Activated T-cell treated with anti-CD3 and anti-CD28 coated beads, Interleukin-2, amount 50 U/mL, for 48 hours (primary cell): ENCODE measurements at regions not wholly inside any gene's neighbourhood (a gene's known extent, or its start where the extent isn't known, plus 50 kb on each side); places are given as distances from the start of the nearest gene placed in this dataset.

Experiments
- DNase-seq, 2 experiments: peaks; one replicate each; pipeline ENCODE4 v3.0.0-alpha.2; 2020

DNA sequence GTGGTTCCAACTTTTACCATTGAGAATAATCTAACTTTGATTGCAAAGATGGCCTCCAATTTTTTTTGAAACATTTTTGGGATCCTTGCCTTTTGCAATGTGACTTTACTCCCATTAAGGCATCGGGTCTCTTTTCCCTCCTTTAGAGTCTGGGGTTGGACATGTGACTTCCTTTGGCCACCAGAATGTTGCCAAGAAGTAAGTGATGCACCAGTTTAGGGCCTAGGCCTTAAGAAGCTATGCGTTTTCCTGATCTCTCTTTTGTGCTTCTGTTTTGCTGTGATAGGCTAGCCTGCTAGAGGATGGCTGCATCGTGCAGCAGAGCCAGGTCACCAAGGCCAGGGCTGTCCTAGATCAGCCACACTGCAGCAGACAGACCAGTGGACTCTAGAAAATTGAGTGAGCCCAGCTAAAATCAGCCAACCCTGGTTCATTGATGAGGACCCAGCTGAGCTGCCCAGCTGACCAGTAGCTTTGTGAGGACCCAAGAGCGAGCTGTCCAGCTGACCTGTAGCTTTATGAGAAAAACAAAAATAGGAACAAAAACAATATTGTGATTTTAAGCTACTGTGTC is 594.0 kb upstream of the JAG1 start:
- DNase-seq: no peak

DNA sequence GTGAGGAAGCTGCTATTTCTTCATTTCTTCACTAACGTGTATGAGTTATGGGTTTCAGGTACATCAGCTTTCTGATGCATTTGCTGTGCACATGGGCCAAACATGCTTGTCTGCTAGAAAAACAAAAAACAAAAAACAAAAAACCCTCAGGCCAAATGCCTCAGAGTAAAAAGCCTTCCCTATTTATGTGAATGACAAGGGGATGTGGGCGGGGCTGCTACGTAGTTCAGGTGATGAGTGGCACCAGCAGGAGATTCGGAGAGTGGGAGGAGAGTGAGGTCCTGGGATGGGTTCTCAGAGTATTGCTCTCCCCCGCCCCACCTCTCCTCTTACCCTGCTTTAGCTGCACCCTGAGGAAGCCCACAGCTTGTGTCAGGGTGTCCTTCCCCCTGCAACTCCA is 596.8 kb upstream of the JAG1 start:
- DNase-seq: no peak

DNA sequence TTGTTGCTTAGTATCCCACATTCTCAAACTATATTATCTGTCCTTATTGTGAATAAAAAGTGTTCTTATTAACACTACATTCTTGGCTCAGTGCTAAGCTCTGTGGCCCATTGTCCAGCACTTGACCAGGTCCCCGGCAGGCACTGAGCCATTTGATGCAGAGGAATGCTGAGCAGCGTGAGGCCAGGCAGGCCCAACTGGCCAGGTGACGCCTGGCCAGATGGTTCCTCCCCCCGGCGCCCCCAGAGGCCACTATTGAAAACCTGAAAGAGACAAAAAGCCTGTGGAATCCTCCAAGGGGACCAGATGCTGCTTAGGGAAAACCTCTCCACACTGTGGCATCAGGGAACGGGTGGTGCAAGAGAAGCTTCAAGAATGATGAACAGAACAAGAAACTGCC is 597.5 kb upstream of the JAG1 start:
- no peak for DNase-seq

DNA sequence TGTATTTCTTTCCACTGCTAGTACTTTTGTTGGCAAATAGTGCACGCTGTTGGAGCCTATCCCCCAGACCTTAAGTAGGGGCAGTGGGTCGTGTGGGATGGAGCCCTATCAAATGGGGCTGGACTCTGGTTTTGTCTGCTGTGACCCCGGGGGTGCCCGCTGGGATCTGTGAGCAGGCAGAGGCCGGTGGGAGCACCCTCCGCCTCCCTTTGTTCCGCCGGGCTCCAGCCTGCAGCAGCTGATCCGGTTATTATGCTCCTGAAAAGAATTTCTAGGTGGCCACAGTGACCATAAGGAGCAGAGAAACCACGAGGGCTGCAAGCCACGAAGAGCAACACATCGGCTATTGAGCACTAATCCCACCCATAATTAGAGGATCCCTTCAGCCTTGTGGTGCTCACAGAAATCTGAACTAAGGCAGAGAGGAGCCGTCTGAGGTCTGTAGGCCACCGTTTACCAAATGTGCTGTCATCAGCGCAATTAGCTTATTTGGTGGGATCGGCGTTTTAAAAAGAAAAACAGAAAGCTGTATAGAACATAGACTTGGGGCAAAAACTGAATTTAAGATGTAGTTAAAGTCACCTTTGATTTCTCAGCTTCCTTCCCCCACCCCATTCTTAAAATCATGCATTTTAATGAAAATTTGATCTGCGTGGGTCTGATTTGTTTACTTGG is 598.3 kb upstream of the JAG1 start:
- no peak for DNase-seq

DNA sequence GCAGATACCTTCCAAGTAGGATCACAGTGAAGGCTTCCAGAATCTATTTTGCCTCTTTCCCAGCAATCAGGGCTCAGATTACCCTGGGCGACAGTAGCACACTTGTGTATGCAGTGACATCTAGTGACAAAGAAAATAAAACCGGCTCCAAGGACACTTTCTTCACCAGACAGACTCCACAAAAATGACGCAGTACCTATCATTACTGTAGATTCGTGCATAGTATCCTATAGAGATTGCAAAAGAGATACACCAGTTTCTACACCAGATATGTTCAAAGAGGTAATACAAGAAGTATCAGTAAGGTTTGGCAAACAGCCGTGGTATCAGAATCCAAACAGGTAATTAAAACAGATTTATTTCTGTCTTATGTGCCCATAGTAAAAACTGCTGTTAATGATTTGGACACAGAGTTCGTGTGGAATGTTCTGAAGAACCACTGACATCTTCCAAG is 600.4 kb upstream of the JAG1 start:
- DNase-seq: no peak

DNA sequence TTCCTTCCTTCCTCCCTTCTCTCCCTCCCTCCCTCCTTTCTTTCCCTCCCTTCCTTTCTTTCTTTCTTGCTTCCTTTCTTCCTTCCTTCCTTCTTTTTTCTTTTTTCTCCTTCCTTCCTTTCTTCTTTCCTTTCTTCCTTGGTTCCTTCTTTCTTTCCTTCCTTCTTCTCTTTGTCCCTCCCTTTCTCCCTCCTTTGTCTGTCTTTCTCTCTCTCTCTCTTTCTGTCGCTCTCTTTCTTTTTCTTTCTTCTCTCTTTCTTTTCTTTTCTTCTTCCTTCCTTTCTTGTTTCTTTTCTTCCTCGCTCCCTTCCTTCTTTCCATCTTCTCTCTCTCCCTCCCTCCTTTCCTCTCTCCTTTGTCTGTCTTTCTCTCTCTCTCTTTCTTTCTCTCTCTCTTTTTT is 601.9 kb upstream of the JAG1 start:
- DNase-seq: no peak

DNA sequence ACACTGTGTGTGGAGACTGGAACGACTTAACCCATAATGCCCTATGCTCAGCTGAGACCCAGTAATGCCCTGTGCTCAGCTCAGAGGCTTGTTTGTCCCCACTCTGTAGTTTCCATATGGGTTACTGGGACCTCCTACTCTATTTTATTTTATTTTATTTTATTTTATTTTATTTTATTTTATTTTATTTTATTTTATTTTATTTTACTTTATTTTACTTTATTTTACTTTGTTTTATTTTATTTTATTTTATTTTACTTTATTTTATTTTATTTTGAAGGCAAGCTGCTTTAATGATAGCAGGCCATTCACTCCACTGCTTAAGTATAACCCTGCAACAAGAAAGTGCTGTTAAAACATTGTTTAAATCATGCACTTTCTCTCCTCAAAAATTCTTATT is 603.4 kb upstream of the JAG1 start:
- DNase-seq: no peak

DNA sequence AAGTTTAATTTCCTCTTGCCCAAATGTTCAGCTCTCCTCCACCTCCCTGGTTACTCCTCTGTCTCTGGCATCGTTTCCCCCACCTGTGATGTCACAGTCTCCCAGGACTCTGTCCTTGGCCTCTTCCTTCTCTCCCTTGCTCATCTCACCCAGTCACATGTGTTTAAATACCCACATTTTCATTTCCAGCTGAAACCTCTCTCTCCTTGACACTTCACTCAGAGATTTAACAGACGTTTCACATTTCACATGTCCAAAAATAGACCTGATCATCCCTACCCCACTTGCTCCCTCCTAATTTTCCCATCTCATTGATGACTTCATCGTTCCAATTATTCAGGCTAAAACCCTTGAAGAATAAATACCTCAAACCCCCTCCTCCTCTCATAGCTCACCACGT is 604.1 kb upstream of the JAG1 start:
- no peak for DNase-seq

DNA sequence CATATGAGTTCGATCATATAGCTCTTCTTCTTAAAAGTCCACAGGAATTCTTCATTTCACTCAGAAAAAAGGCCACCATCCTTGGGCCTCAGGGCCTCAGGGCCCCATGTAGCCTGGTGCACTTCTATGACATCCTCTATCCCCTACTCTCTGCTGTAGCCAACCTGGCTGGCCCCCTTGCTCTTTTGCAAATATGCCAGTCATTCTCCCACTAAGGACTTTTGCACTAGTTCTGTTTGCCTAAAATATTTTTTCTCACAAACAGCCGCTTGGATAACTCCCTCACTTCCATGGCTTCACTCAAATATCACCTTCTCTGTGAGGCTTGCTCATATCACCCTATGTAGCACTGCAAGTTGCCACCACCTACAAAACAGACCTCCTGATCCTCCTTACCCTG is 604.7 kb upstream of the JAG1 start:
- no peak for DNase-seq

DNA sequence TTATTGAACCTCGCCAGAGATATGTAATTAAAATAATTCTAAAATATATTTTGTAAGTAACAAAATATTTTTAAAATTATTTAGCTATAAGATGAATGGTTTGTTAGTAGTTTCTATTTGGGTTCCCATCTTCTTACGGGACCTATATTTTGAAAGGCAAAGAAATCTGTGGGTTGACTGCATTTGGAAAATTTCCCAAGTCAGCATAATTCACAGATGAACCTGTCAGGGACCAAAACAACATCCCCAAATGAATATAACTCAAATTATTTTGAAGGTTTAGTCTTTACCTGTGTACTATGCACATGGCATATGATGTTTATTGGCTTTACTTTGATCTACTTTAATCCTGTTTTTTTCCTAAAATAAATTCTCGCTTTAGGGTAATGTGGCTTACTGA is 607.4 kb upstream of the JAG1 start:
- DNase-seq: no peak

DNA sequence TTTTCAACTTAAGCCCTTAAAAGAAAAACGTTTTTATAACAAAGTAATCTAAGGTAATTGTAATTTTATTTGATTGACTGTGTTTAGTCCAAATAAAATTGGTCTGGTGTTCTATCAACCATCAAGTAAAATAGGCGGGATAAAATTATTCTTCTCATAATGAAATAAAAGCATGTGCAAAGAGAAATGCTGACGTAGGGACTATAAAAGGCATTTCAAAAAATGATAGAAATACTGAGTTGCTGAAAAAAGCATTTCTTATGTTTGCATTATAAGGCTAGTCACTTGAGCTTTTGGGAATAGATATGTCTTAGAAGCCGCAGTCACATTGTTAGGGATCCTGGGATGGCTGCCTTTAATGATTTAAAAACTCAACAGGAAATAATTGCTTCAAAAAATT is 608.0 kb upstream of the JAG1 start:
- DNase-seq: no peak

DNA sequence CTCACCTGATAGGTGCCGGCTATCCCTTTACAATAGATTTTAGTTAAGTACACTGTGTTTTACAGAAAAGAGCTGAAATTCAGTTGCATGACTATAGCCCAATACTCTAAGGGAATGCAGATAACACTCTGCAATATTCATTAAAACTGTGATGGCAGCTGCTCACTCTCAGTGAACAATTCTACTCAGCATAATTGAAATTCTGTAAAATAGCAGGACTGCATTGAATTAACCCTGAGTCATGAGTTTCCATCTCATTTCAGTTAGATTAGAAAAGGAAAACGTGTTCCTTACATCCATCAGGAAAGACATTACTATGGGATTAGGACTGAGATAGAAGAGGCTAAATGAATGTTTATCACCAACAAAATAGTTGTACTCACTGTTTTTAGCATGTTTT is 613.3 kb upstream of the JAG1 start:
- no peak for DNase-seq

DNA sequence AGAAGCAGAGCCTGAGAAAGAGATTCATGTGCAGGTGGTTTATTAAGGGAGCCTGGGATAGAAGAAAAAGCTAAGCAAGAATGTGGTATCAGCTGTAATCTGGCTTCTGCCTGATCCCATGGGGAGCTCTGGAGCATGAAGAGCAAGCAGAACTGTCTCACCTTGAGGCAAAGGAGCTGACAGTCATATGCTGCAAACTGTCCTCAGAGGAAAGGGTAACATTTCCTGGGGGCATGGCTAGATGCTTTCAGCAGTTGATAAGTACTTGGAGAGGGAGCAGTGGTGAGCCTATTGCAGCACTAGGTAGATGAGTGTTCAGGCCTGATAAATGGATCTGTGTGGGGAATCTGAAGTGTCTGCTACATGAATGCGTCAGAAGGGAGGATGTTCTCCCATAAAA is 621.5 kb upstream of the BTBD3 start:
- DNase-seq: no peak

DNA sequence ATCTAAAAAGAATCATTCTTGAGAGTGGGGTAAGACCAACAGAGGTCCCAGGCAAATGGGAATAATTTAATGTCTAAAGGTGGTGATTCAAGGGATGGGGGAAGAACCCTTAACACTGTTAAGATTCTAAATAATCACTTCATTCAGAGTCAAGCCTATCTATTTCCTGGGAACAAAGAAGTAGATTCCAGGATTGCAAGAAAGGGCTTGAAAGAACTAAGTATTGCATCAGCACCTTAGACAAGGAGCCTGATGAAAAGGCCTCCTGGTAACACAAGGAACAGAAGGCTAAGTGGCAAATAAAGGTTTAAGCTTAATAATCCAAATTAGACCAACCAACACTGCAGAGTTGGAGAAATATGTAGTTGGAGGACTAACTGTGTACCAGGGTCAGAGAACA is 620.7 kb upstream of the BTBD3 start:
- DNase-seq: no peak

DNA sequence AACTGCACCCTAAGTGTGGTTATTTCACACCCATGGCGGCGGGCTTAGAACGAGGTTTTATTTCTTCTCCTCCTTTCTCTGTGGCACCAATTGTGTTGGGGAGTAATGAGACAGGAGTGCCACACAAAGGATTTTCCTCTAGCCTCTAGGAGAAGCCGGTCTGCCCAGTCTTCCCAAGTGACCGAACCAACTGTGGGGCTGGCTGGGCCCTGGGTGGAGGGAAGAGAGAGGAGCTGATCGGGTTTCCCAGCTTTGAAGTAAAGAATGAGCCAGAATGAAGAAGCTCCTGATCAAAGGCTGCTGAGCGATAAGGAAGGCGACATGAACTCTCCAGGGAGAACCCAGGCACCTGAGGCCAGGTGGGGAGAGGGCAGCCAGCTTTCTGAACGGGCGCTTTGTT is 616.0 kb upstream of the BTBD3 start:
- no peak for DNase-seq

DNA sequence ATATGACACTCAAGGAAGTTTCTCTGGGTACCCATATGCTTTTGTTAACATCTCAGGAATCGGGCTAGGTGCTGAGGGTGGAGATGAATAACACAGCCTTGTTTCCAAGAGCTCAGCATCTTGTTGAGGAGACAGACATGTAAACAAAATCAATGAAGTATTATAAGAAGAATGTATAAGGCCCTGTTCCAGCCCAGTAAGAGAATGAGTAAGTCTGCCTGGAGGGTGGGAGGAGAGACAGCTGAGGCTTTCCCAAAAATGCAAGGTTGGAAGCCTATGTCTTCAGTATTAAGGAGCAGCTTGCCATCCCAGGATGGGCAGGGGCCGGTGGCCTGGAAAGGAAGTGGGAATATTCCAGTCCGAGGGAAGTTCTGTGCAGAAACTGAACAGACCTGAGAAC is 615.3 kb upstream of the BTBD3 start:
- no peak for DNase-seq

DNA sequence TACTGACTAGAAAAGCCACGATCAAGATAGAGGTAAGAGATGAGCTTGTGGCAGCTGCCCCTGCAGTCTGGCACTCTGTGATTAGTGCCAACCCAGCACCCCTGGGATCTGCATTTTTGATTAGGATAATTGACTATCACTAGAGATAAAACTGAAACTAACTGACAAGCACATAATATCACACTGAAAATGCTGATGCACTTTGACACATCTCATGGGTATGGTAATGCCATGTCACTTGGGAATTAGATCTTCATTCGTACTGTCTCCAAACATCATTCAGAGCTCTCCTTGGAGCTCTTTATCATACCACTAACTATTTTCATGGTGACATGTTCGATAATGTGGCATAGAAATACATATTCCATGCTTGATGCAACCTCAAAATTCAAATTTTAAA is 612.9 kb upstream of the BTBD3 start:
- no peak for DNase-seq

DNA sequence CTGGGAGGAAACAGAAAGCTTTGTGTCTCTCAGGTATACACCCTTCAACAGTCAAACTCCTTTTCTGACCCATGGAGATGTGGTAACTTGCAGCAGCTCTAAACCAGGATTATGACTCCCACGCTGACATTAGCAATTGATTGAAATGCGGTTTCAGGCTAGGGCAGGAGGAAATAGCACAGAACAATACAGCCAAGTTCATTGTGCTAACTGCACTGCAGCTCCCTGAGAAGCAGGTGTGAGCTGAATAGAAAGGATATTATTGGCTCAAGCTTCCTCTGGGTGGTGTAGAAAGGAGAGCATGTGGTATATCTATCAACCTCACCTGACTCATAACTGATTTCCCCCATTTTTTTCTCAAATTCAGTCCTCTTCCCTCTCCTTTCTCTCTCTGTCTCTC is 612.3 kb upstream of the BTBD3 start:
- no peak for DNase-seq

DNA sequence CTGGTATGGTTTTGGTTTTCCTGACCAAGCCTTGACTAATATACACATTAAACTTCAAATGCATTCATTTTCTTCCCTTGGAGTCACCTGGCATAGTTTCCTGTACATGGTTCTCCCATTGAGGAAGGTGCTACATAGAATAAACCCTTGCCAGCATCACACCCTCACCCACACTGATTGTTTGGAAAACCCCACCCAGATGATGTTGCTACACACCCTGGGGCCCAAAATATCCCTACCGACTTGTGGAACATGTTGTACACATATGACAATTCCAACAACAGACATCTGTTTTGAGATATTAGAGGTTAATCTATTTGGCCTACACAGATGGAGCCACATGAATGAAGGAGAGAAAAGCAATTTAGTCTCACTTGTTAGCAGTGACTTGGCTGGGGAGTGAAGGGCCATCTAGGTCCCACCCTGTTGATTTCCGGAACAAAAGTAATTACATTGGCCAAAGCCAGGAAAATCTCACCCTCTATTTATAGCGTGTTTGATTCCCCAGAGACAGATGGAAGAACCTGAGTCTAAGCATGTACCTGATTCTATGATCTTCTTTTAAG is 606.0 kb upstream of the BTBD3 start:
- no peak for DNase-seq

DNA sequence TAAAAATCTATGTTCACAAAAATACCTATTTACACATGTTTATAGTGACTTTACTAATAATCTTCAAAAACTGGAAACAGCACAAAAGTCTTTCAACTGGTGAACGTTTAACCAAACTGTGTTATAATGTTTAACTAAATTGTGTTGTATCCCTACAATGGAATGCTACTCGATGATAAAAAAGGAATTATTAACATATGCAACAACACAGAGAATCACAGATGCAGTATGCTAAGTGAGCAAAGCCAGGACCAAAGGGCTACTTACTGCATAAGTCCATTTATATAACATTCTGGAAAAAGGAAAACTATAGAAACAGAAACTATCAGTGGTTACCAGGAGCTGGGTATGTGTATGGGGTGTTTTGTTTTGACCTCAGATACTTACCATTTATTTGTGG is 602.2 kb upstream of the BTBD3 start:
- DNase-seq: no peak

DNA sequence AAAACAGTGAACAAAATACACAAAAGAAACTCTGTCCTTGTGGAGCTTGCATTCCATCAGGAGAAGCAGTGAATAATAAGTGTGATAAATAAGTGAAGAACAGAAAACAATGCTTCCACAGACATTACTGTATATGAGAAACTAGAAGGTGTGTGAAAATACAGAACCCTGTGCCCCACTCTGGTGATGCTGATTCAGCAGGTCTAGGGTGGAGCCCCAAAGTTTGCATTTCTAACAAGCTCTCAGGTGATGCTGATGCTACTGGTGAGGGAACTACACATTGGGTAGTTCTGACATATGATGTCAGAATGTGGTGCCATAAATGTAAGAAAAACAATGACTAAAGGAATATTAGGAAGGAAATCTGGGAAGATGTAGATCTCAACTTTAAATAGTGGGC is 601.4 kb upstream of the BTBD3 start:
- no peak for DNase-seq

DNA sequence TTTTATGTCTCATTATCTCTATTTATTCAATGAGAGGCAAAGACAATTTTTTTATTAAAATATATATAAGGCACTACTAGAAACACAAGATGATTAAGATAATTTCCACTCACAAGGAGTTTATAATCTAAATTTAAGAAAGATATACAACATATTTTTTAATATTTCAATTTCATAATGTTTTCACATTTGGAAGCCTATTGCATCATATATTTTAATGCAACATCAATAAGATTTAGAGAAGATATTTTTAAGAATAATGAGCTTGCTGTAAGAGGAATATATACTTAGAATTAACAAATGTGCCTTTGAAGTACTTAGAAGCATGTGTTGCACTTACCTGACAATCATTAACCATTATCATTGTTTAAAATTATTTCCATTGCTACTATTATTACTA is 597.7 kb upstream of the BTBD3 start:
- DNase-seq: no peak

DNA sequence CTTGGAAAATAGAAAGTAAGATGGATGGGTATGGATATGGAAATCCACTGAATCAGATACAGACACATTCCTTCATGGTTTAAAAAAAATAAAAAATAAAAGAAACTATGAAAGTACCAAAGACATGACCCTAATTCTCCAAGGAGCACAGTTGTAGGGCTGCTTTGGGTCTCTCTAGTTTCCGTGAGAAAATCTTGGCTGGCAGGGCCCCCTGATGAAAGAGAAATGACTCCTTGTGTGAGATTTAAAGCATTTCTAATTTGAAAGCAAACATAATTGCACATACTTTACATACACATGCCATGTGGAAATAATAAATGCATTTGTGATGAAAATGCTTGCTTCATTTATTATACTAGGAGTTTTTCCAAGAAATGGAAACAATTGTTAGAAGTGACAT is 593.9 kb upstream of the BTBD3 start:
- no peak for DNase-seq

DNA sequence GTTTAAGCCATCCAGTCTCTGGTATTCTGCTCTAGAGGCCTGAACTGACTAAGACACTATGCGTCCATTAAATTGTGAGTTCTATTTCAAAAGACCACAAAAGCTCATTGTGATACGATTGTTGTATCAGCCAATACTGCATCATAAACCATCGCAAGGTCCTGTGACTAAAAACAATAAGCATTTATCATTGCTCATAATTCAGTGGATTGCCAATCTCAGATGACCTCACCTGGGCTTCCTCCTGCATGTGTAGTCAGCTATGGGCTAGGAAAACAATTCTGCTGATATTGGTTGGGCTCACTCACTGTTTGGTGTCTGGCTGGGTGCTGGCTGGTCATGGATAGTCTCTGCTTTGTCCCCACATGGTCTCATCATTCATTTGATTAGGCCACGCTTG is 592.7 kb upstream of the BTBD3 start:
- no peak for DNase-seq

DNA sequence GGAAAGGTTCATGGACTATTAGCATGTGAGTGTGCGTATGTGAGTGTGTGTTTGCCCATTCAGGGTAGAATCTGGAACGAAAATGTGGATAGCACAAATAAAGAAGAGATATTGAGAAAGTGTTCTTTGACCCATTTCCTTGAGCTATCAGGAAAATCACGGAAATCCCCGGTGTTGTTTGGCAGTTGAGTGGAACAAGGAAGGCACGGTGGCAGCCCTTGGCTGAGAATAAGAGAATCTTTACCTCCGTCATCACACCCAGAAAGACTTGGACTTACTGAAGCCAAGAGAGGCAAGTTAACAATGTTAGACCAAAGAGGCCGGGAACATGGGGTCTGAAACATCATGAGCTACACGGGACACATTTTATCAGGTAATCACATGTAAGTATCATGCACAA is 588.9 kb upstream of the BTBD3 start:
- DNase-seq: no peak
